HCT116 (cell line): ENCODE measurements at regions not wholly inside any gene's neighbourhood (a gene's known extent, or its start where the extent isn't known, plus 50 kb on each side); places are given as distances from the start of the nearest gene placed in this dataset.

ENCODE experiments used
- ATAC-seq: fragments of 200-7000 bp; cut with Tn5 transposase; 2 replicates; pipeline ENCODE4 v1.9.1; 2020; ENCODE audit warnings: mild to moderate bottlenecking, moderate library complexity
- BruUV-seq: library from RNA; stranded (reverse); fragments of 400-500 nt; replicated peaks from 2 replicates; lab custom pipeline; 2021; lab: Mats Ljungman, UMichigan
- CTCF ChIA-PET: fragments of 300-600 bp; sonication (Branson Sonifier 250); formaldehyde crosslinking; loops from one replicate; lab custom pipeline; 2021; ENCODE audit warnings: antibody characterized with exemption; lab: Charles Lee
- POLR2A ChIA-PET: fragments of 300-600, 350-600 bp; sonication (Branson Sonifier 250); formaldehyde crosslinking; loops from one replicate; lab custom pipeline; 2021; ENCODE audit warnings: antibody characterized with exemption; lab: Charles Lee
- RAD21 ChIA-PET, 2 experiments: fragments of 300-600 bp; sonication (Branson Sonifier 250); formaldehyde crosslinking; loops; one replicate each; lab custom pipeline; 2023; ENCODE audit warnings: low total read pairs in 2 of 2; ENCODE audit not compliant: uncharacterized antibody in 2 of 2, unreplicated experiment in 2 of 2, low non-redundant PET in 1 of 2; lab: Charles Lee
- DNase-seq: peaks from one replicate; pipeline ENCODE4 v3.0.0-alpha.2; 2010; ENCODE audit warnings: low read depth, low spot score
- H2AFZ ChIP-seq: fragments of 200-600 bp; shearing (Covaris generic), sonication (generic); 2 replicates; pipeline ENCODE4 v1.6.1; 2017; ENCODE audit warnings: low read depth, mixed run types, mixed read lengths, antibody characterized with exemption, low read length; ENCODE audit not compliant: poor library complexity, severe bottlenecking
- H3K27ac ChIP-seq: 2 replicates; pipeline ENCODE4 v1.5.1; 2012; ENCODE audit warnings: low read depth, low read length
- H3K27me3 ChIP-seq: fragments of 200-600 bp; sonication (generic); 2 replicates; pipeline ENCODE4 v1.6.1; 2016; ENCODE audit warnings: mixed run types, low read length, mixed read lengths; ENCODE audit not compliant: insufficient read depth
- H3K36me3 ChIP-seq, 2 experiments: fragments of 200-500 bp in 1 of 2; fragments of 200-600 bp in 1 of 2; sonication (Bioruptor generic) in 1 of 2; sonication (generic) in 1 of 2; 2 replicates each; pipeline versions ENCODE4 v1.5.1 to v1.6.1; 2014 to 2016; ENCODE audit warnings: low read length in 2 of 2, inconsistent platforms in 1 of 2, mixed read lengths in 1 of 2, mixed run types in 1 of 2; ENCODE audit not compliant: insufficient read depth in 2 of 2, control insufficient read depth in 1 of 2
- H3K4me1 ChIP-seq, 2 experiments: fragments of 200-600 bp in 1 of 2; sonication (generic) in 1 of 2; 2 replicates each; pipeline versions ENCODE4 v1.5.1 to v1.6.1; 2012 to 2017; ENCODE audit warnings: low read length in 2 of 2, inconsistent platforms in 1 of 2, mild to moderate bottlenecking in 1 of 2, mixed read lengths in 1 of 2, mixed run types in 1 of 2, moderate library complexity in 1 of 2; ENCODE audit not compliant: insufficient read depth in 2 of 2, control insufficient read depth in 1 of 2
- H3K4me2 ChIP-seq: fragments of 200-600 bp; sonication (generic); 2 replicates; pipeline ENCODE4 v1.6.1; 2017; ENCODE audit warnings: mixed run types, low read length, mixed read lengths
- H3K4me3 ChIP-seq, 2 experiments: fragments of 200-600 bp in 1 of 2; sonication (generic) in 1 of 2; replicated peaks in 1 of 2; 2 replicates each; pipeline ENCODE4 v1.5.1; 2011 to 2016; ENCODE audit warnings: low read length in 2 of 2, control low read depth in 1 of 2, low read depth in 1 of 2, mild to moderate bottlenecking in 1 of 2, mixed read lengths in 1 of 2, mixed run types in 1 of 2
- H3K79me2 ChIP-seq: fragments of 200-600 bp; sonication (generic); 2 replicates; pipeline ENCODE4 v1.6.1; 2017; ENCODE audit warnings: mild to moderate bottlenecking, mixed run types, low read length, moderate library complexity, mixed read lengths; ENCODE audit not compliant: insufficient read depth
- H3K9ac ChIP-seq: fragments of 200-600 bp; sonication (generic); 2 replicates; pipeline ENCODE4 v1.6.1; 2016; ENCODE audit warnings: low read length, mixed read lengths
- H3K9me2 ChIP-seq: fragments of 200-600 bp; sonication (generic), shearing (Covaris generic); 2 replicates; pipeline ENCODE4 v1.6.1; 2017; ENCODE audit warnings: mixed run types, mild to moderate bottlenecking, moderate library complexity; ENCODE audit not compliant: insufficient read depth
- H3K9me3 ChIP-seq, 2 experiments: fragments of 200-500 bp in 1 of 2; fragments of 200-600 bp in 1 of 2; sonication (Bioruptor generic) in 1 of 2; sonication (generic) in 1 of 2; 2 replicates each; pipeline ENCODE4 v1.6.1; 2014 to 2017; ENCODE audit warnings: low read length in 2 of 2, mixed read lengths in 2 of 2, inconsistent platforms in 1 of 2, low read depth in 1 of 2, mild to moderate bottlenecking in 1 of 2, mixed run types in 1 of 2, moderate library complexity in 1 of 2; ENCODE audit not compliant: control insufficient read depth in 1 of 2, insufficient read depth in 1 of 2
- H4K20me1 ChIP-seq: fragments of 200-600 bp; sonication (generic), shearing (Covaris generic); 2 replicates; pipeline ENCODE4 v1.6.1; 2017; ENCODE audit warnings: mixed run types, mild to moderate bottlenecking, moderate library complexity; ENCODE audit not compliant: insufficient read depth
- EZH2 ChIP-seq: fragments of 200-600 bp; sonication (generic); IDR thresholded peaks from 2 replicates; pipeline ENCODE4 v1.6.1; 2017; ENCODE audit warnings: antibody characterized with exemption, mixed run types
- SIN3A ChIP-seq: IDR thresholded peaks from 2 replicates; pipeline ENCODE4 v1.6.1; 2012; ENCODE audit warnings: low read depth
- SP1 ChIP-seq: IDR thresholded peaks from 2 replicates; pipeline ENCODE4 v1.6.1; 2012; ENCODE audit warnings: low read depth
- SRF ChIP-seq: IDR thresholded peaks from 2 replicates; pipeline ENCODE4 v1.6.1; 2012; ENCODE audit warnings: low read depth
- TCF7L2 ChIP-seq: IDR thresholded peaks from 2 replicates; pipeline ENCODE4 v1.7.0; 2011; ENCODE audit warnings: borderline replicate concordance, inconsistent platforms; ENCODE audit not compliant: insufficient read depth, insufficient read length; ENCODE audit errors: extremely low read depth
- YY1 ChIP-seq: IDR thresholded peaks from 2 replicates; pipeline ENCODE4 v1.6.1; 2011; ENCODE audit warnings: low read length, low read depth, moderate library complexity, mild to moderate bottlenecking; ENCODE audit not compliant: insufficient replicate concordance; ENCODE audit errors: extremely low read depth
- ZBTB33 ChIP-seq: IDR thresholded peaks from 2 replicates; pipeline ENCODE4 v1.6.1; 2011; ENCODE audit warnings: mild to moderate bottlenecking, low read length, moderate library complexity; ENCODE audit not compliant: insufficient replicate concordance; ENCODE audit errors: extremely low read depth
- ZFX ChIP-seq: fragments of 450-650 bp; IDR thresholded peaks from 2 replicates; pipeline ENCODE4 v1.6.1; 2017
- ZNF274 ChIP-seq: fragments of 200-500 bp; sonication (Bioruptor generic); IDR thresholded peaks from 2 replicates; pipeline ENCODE4 v1.6.1; 2014; ENCODE audit warnings: mild to moderate bottlenecking, low read depth, low read length, inconsistent platforms
- intact Hi-C: fragments of 100-400 bp; cut with micrococcal nuclease; formaldehyde crosslinking; loops from 2 replicates; pipeline ENCODE4 v1.10.0; 2022
- TF ChIP-seq, protein P1 (sequence below): IDR thresholded peaks from 2 replicates; pipeline ENCODE4 v1.6.1; 2012
- TF ChIP-seq, protein P2 (sequence below), 3 experiments: fragments of 200-600 bp in 1 of 3; sonication (generic) in 1 of 3; IDR thresholded peaks in 2 of 3; conservative IDR thresholded peaks in 1 of 3; 2 replicates each; pipeline ENCODE4 v1.5.1; 2012 to 2017; ENCODE audit warnings: low read depth in 2 of 3, low read length in 2 of 3, antibody characterized with exemption in 1 of 3, borderline replicate concordance in 1 of 3, control low read depth in 1 of 3, mild to moderate bottlenecking in 1 of 3, mixed read lengths in 1 of 3, mixed run types in 1 of 3, moderate library complexity in 1 of 3; ENCODE audit not compliant: insufficient read depth in 1 of 3

- ChIA-PET CTCF (no interaction called here), POLR2A (no interaction called here)
- no peaks in the 10 kb centered on the region for H3K27me3 ChIP-seq
These were observed 93.9 kb upstream of the API5 start for GRCh38 chr11:43217849-43218248.

More at GRCh38 chr11:43217849-43218248, 93.9 kb upstream of the API5 start:
- no peak overlapping the region for H2AFZ ChIP-seq
- no peaks in the 10 kb centered on the region for H3K9me3 ChIP-seq
- no peaks in the 10 kb centered on the region for H3K4me1 ChIP-seq
- no peaks in the 10 kb centered on the region for H4K20me1 ChIP-seq
- H3K36me3 ChIP-seq, result no peaks in the 10 kb centered on the region
- H3K9ac ChIP-seq, result no peak overlapping the region
- no TSS peak for BruUV-seq
- no peak overlapping the region for H3K4me3 ChIP-seq
- H3K4me2 ChIP-seq, result no peak overlapping the region
- no peaks in the 10 kb centered on the region for H3K9me2 ChIP-seq
- ATAC-seq, result no peak
- no peak for DNase-seq
- no peaks in the 10 kb centered on the region for H3K79me2 ChIP-seq
- no peak overlapping the region for H3K27ac ChIP-seq
- intact Hi-C loops, result no loop called here
- RAD21 ChIA-PET, result no interaction called here
- no peak for TF ChIP-seq YY1
- TF ChIP-seq, protein P1, sequence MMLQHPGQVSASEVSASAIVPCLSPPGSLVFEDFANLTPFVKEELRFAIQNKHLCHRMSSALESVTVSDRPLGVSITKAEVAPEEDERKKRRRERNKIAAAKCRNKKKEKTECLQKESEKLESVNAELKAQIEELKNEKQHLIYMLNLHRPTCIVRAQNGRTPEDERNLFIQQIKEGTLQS, result no peak
- TF ChIP-seq SRF, result no peak
- TF ChIP-seq ZFX, result no peak
- TF ChIP-seq SIN3A, result no peak
- no peak for TF ChIP-seq TCF7L2
- TF ChIP-seq ZBTB33, result no peak
- no peak for TF ChIP-seq EZH2
- no peak for TF ChIP-seq ZNF274
- TF ChIP-seq SP1, result no peak
- TF ChIP-seq, protein P2, sequence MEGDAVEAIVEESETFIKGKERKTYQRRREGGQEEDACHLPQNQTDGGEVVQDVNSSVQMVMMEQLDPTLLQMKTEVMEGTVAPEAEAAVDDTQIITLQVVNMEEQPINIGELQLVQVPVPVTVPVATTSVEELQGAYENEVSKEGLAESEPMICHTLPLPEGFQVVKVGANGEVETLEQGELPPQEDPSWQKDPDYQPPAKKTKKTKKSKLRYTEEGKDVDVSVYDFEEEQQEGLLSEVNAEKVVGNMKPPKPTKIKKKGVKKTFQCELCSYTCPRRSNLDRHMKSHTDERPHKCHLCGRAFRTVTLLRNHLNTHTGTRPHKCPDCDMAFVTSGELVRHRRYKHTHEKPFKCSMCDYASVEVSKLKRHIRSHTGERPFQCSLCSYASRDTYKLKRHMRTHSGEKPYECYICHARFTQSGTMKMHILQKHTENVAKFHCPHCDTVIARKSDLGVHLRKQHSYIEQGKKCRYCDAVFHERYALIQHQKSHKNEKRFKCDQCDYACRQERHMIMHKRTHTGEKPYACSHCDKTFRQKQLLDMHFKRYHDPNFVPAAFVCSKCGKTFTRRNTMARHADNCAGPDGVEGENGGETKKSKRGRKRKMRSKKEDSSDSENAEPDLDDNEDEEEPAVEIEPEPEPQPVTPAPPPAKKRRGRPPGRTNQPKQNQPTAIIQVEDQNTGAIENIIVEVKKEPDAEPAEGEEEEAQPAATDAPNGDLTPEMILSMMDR (IDR thresholded peaks at IDR 0.05 in 2 of 3, conservative IDR thresholded peaks at IDR 0.05 in 1 of 3; ENCODE audit: borderline replicate concordance in 1 of 3, insufficient read depth in 1 of 3, low read depth in 2 of 3, low read length in 2 of 3), result no peak
- TF ChIP-seq, all 23 proteins: peak for 0
